ENCODE measurements at regions not wholly inside any gene's neighbourhood (a gene's known extent, or its start where the extent isn't known, plus 50 kb on each side); places are given as distances from the start of the nearest gene placed in this dataset.

- TF ChIP-seq CTCF (IDR thresholded peaks at IDR 0.05) = no peak
- no peak for TF ChIP-seq EP300 (IDR thresholded peaks at IDR 0.05)
- TF ChIP-seq POLR2A (IDR thresholded peaks at IDR 0.05) = no peak
Observed at GRCh38 chr16:14365200-14365851, 264.7 kb downstream of the PARN start.

All from tibial nerve (tissue), 4 donors.